ENCODE measurements at regions not wholly inside any gene's neighbourhood (a gene's known extent, or its start where the extent isn't known, plus 50 kb on each side); places are given as distances from the start of the nearest gene placed in this dataset.
"Not testable (repeated sequence)": the region's sequence is repeated elsewhere in the genome, so short reads cannot be mapped to it uniquely, and the experiment has no call there.

DNA sequence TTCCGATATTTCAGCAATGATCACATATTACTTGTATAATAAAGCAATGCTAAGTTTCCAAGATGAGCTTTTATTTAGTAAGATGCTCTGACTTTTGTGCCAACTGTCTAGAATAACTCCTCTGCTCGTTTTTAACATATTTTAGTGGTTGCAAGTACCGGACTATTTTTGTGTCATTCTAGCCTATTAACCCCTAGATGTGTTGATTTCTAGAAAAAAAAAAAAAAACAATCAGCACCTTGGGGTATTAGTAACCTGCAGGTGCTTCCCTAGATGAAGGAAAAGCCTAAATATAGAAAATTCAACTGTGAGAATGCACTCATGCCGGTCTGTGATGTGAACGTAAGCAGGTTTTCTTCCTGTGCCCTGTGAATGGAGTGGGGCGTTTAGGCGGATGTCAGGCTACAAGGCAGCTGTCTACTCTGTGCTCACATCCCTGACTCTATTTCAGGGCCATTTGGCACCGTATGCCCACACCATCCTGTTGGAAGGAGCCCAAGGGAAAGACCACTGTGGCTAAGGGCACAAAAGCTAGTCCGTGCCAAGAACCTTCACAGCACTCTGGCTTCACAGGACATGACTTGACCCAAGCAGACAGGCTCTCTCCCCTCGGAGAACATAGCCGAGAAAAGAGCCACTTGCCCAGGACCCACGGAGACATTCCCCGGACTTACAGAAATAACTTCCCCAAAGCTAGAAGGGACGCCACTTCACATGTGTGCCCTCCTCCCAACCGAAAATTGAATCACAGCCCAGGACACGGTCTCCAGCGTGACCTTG, 60.9 kb upstream of the AGAP1 start:
- Histone ChIP-seq H3K27ac (no peak overlapping the region), H3K4me3 (ENCODE audit: low read depth, low read length) (no peak overlapping the region), H3K36me3 (no peaks in the 10 kb centered on the region), H3K9me3 (ENCODE audit: severe bottlenecking) (no peaks in the 10 kb centered on the region), H3K27me3 (ENCODE audit: insufficient read depth, low read depth, severe bottlenecking) (no peaks in the 10 kb centered on the region)
- no peak for DNase-seq
- TF ChIP-seq CTCF (IDR thresholded peaks at IDR 0.05; ENCODE audit: low read depth, low read length): no peak

DNA sequence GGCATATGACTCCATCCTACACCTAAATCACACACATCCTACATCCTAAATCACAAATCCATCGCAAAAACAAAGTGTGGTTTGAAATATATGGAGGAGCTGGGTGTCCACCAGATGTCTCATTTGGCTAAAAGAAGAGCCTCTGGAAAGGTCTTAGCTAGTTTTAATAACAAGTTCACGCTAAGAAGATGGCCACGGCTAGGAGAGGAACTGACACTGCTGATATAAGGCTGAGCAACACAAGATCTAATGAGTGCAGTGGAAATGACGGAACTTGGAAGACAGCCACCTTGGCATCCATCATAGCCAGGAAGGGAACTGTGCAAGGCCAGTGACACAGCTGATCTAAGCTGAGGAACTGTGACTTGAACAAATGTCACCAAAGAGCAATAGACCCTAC, 60.0 kb upstream of the AGAP1 start:
- TF ChIP-seq CTCF (IDR thresholded peaks at IDR 0.05; ENCODE audit: low read depth, low read length): no peak
- no peaks in the 10 kb centered on the region for H3K27me3 ChIP-seq (ENCODE audit: insufficient read depth, low read depth, severe bottlenecking)
- H3K27ac ChIP-seq: no peak overlapping the region
- H3K36me3 ChIP-seq: no peaks in the 10 kb centered on the region
- no peaks in the 10 kb centered on the region for H3K9me3 ChIP-seq (ENCODE audit: severe bottlenecking)
- no peak overlapping the region for H3K4me3 ChIP-seq (ENCODE audit: low read depth, low read length)
- no peak for DNase-seq

DNA sequence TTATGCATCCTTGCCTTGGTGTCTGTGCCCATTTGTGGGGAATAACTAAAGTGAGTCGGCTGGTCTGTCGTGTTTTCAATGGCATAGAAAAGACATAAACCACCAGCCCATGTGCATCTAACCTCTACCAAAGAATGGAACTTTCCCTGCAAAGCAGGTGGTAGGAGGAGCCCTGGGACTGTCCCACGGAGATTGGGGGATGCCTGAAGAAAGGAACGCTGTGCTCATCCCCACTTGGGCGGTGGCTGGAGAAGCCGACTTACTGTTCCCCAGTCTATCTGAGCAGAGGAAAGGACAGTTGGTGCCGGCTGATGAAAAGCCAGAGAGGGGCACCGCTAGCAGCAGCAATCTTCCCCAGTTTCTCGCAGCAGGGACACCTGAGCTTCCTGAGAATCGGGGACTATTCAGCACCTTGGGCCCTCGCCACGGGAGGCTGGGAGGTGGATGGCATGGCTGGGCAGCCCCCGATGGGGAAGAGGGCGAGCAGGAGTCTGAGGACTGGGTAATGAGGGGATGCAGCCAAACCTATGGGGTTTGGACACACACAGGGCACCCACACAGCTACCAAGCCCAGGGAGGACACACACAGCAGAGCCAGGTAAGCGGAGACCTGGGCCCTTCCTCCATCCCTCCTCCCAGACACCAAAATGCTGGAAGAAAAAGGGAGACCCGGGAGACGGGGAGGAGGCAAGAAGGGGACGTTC, 53.7 kb upstream of the AGAP1 start:
- Histone ChIP-seq H3K36me3 (no peaks in the 10 kb centered on the region), H3K4me3 (ENCODE audit: low read depth, low read length) (no peak overlapping the region), H3K27me3 (ENCODE audit: insufficient read depth, low read depth, severe bottlenecking) (no peaks in the 10 kb centered on the region), H3K9me3 (ENCODE audit: severe bottlenecking) (no peaks in the 10 kb centered on the region), H3K27ac (no peak overlapping the region)
- DNase-seq: no peak
- no peak for TF ChIP-seq CTCF (IDR thresholded peaks at IDR 0.05; ENCODE audit: low read depth, low read length)

- H3K27ac ChIP-seq: peak overlapping the region; percentile 94
- H3K4me3 ChIP-seq (ENCODE audit: low read depth, low read length); H3K36me3 ChIP-seq; H3K9me3 ChIP-seq (ENCODE audit: severe bottlenecking); H3K27me3 ChIP-seq (ENCODE audit: insufficient read depth, low read depth, severe bottlenecking); DNase-seq: not testable (repeated sequence)
Measured at GRCh38 chr2:235443580-235443979, 50.3 kb upstream of the AGAP1 start.

All from WERI-Rb-1 (cell line).